ENCODE measurements at regions not wholly inside any gene's neighbourhood (a gene's known extent, or its start where the extent isn't known, plus 50 kb on each side); places are given as distances from the start of the nearest gene placed in this dataset.
"Not testable (repeated sequence)": the region's sequence is repeated elsewhere in the genome, so short reads cannot be mapped to it uniquely, and the experiment has no call there.

DNA sequence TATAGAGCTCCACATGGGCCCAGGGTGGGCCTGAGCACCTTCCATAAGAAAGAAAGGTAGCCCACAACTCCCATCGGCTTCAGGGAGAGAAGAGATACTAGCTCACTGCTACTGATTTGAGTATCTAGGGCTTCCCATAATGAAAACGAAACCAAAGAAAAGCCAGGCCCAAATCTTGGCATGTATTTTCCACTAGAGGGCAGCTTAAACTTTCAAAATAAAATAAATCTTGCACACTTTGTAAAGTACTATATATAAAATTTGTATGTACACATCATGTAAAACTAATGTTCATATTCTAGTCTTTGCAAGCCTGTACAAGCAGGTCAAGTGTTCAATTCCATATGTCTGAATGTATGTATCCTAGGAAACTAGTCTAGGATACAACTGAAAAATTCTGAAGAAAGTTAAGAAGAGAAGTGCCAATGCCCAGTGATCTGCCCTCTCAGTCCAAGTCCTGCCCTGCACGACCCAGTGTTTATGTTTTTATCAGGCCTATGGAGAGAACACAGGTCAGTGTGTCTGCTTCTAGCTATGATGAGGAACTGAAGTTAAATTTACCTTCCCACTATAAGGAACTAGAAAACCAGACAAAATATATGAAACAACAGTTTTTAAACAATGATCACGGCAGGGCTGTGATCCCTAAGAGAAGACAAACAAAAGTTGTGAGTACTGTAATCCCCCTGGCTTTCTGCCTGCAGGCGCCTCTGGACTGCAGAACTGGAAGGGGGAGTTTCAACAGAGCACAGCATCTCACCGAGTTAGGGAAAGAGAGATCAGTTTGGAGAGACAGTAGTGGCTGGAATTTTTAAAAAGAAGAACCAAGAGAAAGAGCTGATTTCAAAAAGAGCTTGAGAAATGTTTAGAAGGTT lies 475.7 kb downstream of the UQCRFS1 start:
- DNase-seq (ENCODE audit: low spot score) = peak; percentile 32

- DNase-seq (ENCODE audit: low spot score) = no peak
These were observed 476.4 kb downstream of the UQCRFS1 start for GRCh38 chr19:28736528-28736927.

GRCh38 chr19:28731577-28731976 lies 481.4 kb downstream of the UQCRFS1 start:
- no peak for DNase-seq (ENCODE audit: low spot score)

GRCh38 chr19:28730791-28731512 lies 482.0 kb downstream of the UQCRFS1 start:
- no peak for DNase-seq (ENCODE audit: low spot score)

DNA sequence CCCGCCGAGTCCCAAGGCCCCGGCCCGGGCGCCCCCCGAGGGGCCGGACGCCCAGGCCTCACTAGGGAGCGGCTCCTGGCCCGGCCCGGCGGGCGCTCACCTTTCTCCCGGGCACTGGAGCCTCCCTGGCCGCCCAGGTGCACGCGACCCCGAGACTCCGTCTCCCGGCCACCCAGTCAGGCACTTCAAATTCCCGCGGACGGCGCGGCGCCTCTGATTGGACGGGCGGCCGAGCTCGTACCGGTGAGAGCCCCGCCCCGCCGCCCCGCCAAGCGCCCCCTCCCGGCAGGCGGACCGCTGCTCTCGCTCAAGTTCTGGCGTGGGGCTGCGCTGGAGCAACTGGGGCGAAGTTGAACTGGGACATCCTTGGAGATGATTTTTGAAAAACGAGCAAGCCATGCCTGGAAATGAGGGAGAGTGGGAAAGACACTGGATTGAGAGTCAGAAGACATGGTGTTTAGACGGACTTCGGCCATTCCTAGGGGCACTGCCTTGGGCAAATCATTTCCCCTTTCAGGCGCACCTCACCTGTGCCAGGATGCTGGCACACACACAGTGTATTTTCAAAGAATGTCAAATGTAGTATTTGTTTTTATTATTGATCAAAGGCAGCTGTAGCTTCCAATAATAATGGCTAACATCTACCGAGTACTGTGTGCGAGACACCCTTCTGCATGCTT lies 485.3 kb downstream of the UQCRFS1 start:
- DNase-seq (ENCODE audit: low spot score) = no peak

GRCh38 chr19:28726533-28727479 lies 486.1 kb downstream of the UQCRFS1 start:
- no peak for DNase-seq (ENCODE audit: low spot score)

DNA sequence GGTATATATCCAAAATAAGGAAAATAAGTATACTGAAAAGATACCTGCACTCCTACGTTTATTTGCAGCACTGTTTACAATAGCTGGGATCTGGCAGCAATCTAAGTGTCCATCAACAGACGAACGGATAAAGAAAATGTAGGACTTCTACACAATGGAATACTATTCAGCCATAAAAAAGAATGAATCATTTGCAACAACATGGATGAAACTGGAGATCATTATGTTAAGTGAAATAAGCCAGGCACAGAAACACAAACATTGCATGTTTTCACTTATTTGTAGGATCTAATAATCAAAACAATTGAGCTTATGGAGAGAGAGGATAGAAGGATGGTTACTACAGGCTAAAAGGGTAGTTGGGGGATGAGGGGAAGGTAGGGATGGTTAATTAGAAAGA lies 494.0 kb downstream of the UQCRFS1 start:
- DNase-seq (ENCODE audit: low spot score) = no peak

GRCh38 chr19:28715157-28715556 lies 497.8 kb downstream of the UQCRFS1 start:
- no peak for DNase-seq (ENCODE audit: low spot score)

- no peak for DNase-seq (ENCODE audit: low spot score)
These were observed 501.5 kb downstream of the UQCRFS1 start for GRCh38 chr19:28711411-28711810.

DNA sequence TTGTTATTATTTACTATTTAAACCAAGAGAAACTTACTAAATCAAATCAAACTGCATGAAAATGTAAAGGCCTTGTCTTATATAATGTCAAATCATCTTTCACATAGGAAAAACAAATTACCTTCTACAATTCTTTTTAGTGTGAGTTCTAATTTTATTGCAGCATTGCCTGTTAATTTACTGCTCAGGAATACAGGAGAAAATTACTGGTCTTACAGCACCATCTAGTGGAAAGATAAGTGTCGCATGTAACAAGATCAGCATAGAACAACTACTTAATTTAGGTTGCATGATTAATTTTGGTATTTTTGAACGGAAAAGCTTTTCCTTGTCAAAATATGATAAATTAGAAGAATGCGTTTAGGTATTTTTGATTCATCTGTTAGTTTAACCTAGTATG lies 502.7 kb downstream of the UQCRFS1 start:
- no peak for DNase-seq (ENCODE audit: low spot score)

DNA sequence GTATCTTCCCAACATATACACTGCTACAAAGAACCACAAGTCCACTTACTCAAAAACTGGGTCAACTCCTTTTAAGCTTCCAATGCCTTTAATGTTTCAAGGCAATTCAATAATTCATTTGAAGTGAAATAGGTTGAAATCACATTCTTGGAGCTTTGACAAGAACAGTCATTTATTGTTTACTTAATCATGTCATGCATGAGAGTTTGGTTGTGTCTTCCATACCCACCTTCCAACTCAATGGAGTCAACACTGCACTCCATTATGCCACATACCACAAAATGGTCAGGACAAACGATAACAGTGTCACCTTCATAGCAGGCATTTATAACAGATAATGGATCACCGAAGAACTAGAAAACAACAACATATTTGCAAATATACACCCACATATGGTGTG lies 506.3 kb downstream of the UQCRFS1 start:
- DNase-seq (ENCODE audit: low spot score) = no peak

- peak; percentile 49 for DNase-seq (ENCODE audit: low spot score)
These were observed 507.9 kb downstream of the UQCRFS1 start for GRCh38 chr19:28705008-28705407.

- DNase-seq (ENCODE audit: low spot score) = no peak
These were observed 509.5 kb downstream of the UQCRFS1 start for GRCh38 chr19:28703400-28703956.

DNA sequence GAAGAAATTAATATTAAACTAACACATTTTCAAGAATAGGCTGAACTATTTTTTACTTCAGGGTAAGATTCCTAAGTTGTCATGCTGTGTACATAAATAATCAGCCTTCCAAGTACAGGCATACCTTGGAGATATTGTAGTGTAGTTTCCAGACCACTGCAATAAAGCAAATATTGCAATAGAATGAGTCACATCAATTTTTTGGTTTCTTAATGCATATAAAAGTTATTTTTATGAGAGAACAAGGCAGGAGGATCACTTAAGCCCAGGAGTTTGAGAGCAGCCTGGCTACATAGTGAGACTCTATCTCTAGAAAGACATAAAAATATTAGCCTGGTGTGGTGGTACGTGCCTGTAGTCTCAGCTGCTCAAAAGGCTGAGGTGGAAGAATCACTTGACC lies 511.5 kb downstream of the UQCRFS1 start:
- DNase-seq (ENCODE audit: low spot score) = no peak

GRCh38 chr19:28700176-28700575 lies 512.8 kb downstream of the UQCRFS1 start:
- DNase-seq (ENCODE audit: low spot score) = no peak

DNA sequence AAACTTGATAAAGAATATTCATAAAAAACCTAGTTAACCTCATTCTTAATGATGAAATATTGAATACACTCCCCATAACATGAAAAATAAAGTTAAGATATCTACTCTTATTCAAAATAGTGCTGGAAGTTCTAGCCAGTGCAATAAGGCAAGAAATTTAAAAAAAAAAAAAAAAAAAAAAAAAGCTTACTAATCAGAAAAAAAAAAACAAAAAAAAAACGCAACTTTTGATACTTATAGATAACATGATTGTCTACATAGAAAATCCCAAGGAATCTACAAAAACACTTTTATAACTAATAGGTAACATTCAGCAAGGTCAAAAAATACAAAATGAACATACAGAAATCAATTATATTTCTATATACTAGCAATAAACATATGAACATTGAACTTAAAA lies 515.6 kb downstream of the UQCRFS1 start:
- no peak for DNase-seq (ENCODE audit: low spot score)

DNA sequence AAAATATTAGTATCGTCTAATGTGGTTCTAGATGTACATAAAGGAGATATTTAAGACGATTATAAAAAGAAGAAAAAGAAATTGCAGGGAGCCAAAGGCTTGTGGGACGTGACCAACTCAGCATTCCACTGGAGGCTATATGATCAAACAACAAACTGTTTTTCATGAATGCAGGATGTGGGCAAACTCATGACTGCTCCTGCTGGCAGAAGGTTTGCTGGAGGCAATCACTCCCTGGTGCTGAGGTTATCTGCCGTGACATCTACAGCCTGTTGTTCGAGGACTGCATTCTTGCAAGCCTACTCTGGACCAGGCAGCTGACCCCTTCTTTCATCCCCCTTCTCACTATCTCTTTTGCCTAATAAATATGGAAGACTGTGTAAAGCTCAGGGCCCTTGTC lies 518.1 kb downstream of the UQCRFS1 start:
- no peak for DNase-seq (ENCODE audit: low spot score)

GRCh38 chr19:28691683-28692082 lies 521.3 kb downstream of the UQCRFS1 start:
- DNase-seq (ENCODE audit: low spot score) = no peak

DNA sequence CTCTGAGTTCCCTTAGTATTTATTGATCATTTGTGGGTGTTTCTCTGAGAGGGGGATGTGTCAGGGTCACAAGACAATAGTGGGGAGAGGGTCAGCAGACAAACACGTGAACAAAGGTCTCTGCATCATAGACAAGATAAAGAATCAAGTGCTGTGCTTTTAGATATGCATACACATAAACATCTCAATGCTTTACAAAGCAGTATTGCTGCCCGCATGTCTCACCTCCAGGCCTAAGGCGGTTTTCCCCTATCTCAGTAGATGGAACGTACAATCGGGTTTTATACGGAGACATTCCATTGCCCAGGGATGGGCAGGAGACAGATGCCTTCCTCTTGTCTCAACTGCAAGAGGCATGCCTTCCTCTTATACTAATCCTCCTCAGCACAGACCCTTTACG lies 523.5 kb downstream of the UQCRFS1 start:
- DNase-seq (ENCODE audit: low spot score) = not testable (repeated sequence)

GRCh38 chr19:28687296-28687695 lies 525.7 kb downstream of the UQCRFS1 start:
- DNase-seq (ENCODE audit: low spot score) = no peak

DNA sequence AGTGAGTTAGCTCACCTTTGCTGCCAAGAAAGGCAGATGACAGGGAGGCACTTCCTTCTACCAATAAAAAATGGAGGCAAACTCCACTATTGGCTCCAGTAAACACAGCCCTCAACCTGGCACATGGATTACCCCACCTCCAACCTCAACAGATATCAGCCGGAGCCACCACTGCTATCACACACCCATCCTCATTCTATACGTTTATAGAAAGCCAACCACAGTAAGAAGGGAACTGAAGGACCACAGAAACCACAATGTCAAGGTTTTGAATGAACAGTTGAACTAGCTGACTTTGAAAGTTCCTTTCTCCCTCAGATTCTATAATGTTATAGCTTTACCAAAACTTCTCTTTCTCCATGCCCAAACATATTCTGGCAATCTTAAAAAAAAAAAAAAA lies 526.2 kb downstream of the UQCRFS1 start:
- no peak for DNase-seq (ENCODE audit: low spot score)
